Hepatocyte (in vitro differentiated cells): ENCODE measurements at regions not wholly inside any gene's neighbourhood (a gene's known extent, or its start where the extent isn't known, plus 50 kb on each side); places are given as distances from the start of the nearest gene placed in this dataset.

Source experiments
- DNase-seq: peaks from one replicate; pipeline ENCODE4 v3.0.0-alpha.2; 2016; ENCODE audit warnings: low spot score
- H2AFZ ChIP-seq: fragments of 200-600 bp; sonication (generic); 2 replicates; pipeline ENCODE4 v1.6.0; 2016; ENCODE audit warnings: antibody characterized with exemption, mild to moderate bottlenecking
- H3K27ac ChIP-seq: fragments of 200-600 bp; sonication (generic); 2 replicates; pipeline ENCODE4 v1.5.1; 2016; ENCODE audit warnings: mild to moderate bottlenecking
- H3K27me3 ChIP-seq: fragments of 200-600 bp; sonication (generic); 2 replicates; pipeline ENCODE4 v1.6.1; 2016
- H3K36me3 ChIP-seq: fragments of 200-600 bp; sonication (generic); replicated peaks from 2 replicates; pipeline ENCODE4 v1.5.1; 2016; ENCODE audit warnings: low read depth; ENCODE audit not compliant: insufficient read depth
- H3K4me1 ChIP-seq: fragments of 200-600 bp; sonication (generic); 2 replicates; pipeline ENCODE4 v1.5.1; 2016; ENCODE audit warnings: mild to moderate bottlenecking, moderate library complexity; ENCODE audit not compliant: insufficient read depth
- H3K4me2 ChIP-seq: fragments of 200-600 bp; sonication (generic); 2 replicates; pipeline ENCODE4 v1.6.0; 2016
- H3K4me3 ChIP-seq: fragments of 200-600 bp; sonication (generic); 2 replicates; pipeline ENCODE4 v1.5.1; 2016; ENCODE audit warnings: mild to moderate bottlenecking
- H3K79me2 ChIP-seq: fragments of 200-600 bp; sonication (generic); 2 replicates; pipeline ENCODE4 v1.6.0; 2017; ENCODE audit warnings: mild to moderate bottlenecking
- H3K9me2 ChIP-seq: fragments of 200-600 bp; sonication (generic); replicated peaks from 2 replicates; pipeline ENCODE4 v1.6.0; 2017; ENCODE audit warnings: mild to moderate bottlenecking; ENCODE audit not compliant: insufficient read depth
- H3K9me3 ChIP-seq: fragments of 200-600 bp; sonication (generic); 2 replicates; pipeline ENCODE4 v1.5.1; 2016; ENCODE audit warnings: low read depth, mild to moderate bottlenecking
- H4K20me1 ChIP-seq: fragments of 200-600 bp; sonication (generic); 2 replicates; pipeline ENCODE4 v1.6.0; 2016; ENCODE audit warnings: mild to moderate bottlenecking; ENCODE audit not compliant: insufficient read depth, poor library complexity, severe bottlenecking
- EZH2 ChIP-seq: fragments of 200-600 bp; sonication (generic); IDR thresholded peaks from 2 replicates; pipeline ENCODE4 v1.6.1; 2016; ENCODE audit warnings: antibody characterized with exemption, mild to moderate bottlenecking, borderline replicate concordance
- EZH2phosphoT487 ChIP-seq: fragments of 200-600 bp; sonication (generic); IDR thresholded peaks from one replicate; pipeline ENCODE4 v1.6.1; 2018; ENCODE audit warnings: antibody characterized with exemption, mild to moderate bottlenecking, low read depth, moderate library complexity; ENCODE audit not compliant: unreplicated experiment, severe bottlenecking
- WGBS: methylation state at CpG from one replicate; pipeline ENCODE4 v1.1.6; 2016; ENCODE audit warnings: low lambda C conversion rate; ENCODE audit errors: missing lambda C conversion rate; 5-methylcytosine and 5-hydroxymethylcytosine counted together
- TF ChIP-seq, protein P1 (sequence below): fragments of 200-600 bp; sonication (generic); IDR thresholded peaks from 2 replicates; pipeline ENCODE4 v1.5.1; 2016; ENCODE audit warnings: antibody characterized with exemption, mild to moderate bottlenecking; ENCODE audit not compliant: poor library complexity

DNA sequence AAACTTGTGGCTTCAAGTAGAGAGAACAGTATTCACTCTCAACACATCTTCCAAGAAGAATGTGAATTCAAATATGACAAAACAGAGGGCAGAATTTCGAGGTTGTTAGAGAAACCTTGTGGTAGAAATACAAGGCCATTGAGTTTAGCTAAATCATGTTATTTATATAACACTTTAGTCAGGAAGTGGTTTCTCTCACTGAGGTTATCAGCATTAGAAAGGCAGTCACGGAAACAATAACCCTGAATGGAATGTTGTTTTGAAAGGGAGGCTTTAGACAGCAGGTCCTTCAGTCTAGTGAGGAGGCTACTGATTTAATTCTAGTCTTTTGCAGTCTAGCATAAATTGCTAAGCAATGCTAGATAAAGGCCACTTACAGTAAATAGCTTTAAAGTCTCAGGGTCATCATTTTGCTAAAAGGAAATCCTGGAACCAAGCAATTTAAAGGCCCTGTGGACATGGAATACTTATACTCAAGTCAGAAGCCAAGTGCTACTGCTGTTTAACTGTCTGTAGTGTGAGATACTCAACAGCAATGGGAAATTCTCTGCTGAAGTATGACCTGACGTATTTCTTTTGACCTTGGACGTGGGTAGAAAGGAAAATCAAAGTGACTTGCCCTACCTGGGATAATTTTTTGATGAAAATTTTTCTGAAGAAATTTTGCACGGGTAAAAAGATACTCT, 89.0 kb upstream of the CHODL start:
- Histone ChIP-seq H3K79me2 (no peaks in the 10 kb centered on the region), H3K4me3 (no peak overlapping the region), H3K9me3 (no peaks in the 10 kb centered on the region), H4K20me1 (no peaks in the 10 kb centered on the region), H3K4me1 (no peaks in the 10 kb centered on the region), H3K4me2 (no peak overlapping the region), H3K9me2 (no peaks in the 10 kb centered on the region), H3K27ac (no peak overlapping the region), H2AFZ (no peak overlapping the region), H3K36me3 (no peaks in the 10 kb centered on the region), H3K27me3 (no peaks in the 10 kb centered on the region)
- WGBS, result 61% methylated on average over 5 of the region's 5 CpGs
- DNase-seq, result no peak
- no peak for TF ChIP-seq EZH2phosphoT487
- no peak for TF ChIP-seq EZH2
- TF ChIP-seq, protein P1, sequence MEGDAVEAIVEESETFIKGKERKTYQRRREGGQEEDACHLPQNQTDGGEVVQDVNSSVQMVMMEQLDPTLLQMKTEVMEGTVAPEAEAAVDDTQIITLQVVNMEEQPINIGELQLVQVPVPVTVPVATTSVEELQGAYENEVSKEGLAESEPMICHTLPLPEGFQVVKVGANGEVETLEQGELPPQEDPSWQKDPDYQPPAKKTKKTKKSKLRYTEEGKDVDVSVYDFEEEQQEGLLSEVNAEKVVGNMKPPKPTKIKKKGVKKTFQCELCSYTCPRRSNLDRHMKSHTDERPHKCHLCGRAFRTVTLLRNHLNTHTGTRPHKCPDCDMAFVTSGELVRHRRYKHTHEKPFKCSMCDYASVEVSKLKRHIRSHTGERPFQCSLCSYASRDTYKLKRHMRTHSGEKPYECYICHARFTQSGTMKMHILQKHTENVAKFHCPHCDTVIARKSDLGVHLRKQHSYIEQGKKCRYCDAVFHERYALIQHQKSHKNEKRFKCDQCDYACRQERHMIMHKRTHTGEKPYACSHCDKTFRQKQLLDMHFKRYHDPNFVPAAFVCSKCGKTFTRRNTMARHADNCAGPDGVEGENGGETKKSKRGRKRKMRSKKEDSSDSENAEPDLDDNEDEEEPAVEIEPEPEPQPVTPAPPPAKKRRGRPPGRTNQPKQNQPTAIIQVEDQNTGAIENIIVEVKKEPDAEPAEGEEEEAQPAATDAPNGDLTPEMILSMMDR, result no peak

DNA sequence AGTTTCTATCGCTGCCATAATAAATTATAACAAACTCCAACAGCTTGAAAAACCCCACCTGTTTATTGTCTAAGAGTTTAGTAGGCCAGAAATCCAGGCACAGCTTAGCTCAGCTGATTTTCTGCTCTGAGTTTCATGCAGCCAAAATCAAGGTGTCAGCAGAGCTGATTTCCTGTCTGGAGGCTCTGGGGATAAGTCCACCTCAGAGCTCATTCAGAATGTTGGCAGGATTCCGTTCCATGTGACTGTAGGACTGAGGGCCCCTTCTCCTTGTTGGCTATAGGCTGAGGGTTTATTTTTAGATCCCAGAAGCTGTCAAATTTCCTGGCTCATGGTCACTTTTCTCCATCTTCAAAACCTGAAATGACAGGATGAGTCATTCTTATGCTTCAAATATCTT, 91.6 kb upstream of the CHODL start:
- no peaks in the 10 kb centered on the region for H3K79me2 ChIP-seq
- DNase-seq, result no peak
- 79% methylated on average over 2 of the region's 2 CpGs for WGBS

DNA sequence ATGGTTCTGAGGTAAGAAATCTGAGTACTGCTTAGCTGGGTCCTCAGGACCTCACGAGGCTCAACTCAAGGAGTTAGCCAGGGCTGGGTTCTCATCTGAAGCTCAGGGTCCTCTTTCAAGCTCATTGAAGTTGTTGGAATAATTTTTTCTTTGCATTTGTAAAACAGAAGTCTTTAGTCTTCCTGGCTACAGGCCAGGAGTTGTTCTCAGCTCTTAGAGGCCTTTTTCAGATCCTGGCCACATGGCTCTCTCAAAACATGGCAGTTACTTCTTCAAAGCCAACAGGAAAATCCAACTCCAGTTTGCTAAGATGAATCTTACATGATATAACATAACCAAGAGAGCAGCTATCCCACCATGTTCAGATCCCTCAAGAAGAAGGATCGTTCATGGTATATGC, 92.3 kb upstream of the CHODL start:
- no peaks in the 10 kb centered on the region for H3K9me2 ChIP-seq
- H3K4me1 ChIP-seq, result no peaks in the 10 kb centered on the region
- H3K9me3 ChIP-seq, result no peaks in the 10 kb centered on the region
- H3K4me3 ChIP-seq, result no peak overlapping the region
- no peaks in the 10 kb centered on the region for H4K20me1 ChIP-seq
- WGBS, result 81% methylated on average over 2 of the region's 2 CpGs
- no peak for DNase-seq
- no peak overlapping the region for H2AFZ ChIP-seq
- no peaks in the 10 kb centered on the region for H3K79me2 ChIP-seq
- no peak overlapping the region for H3K4me2 ChIP-seq
- no peaks in the 10 kb centered on the region for H3K36me3 ChIP-seq
- no peak overlapping the region for H3K27ac ChIP-seq
- no peaks in the 10 kb centered on the region for H3K27me3 ChIP-seq
- TF ChIP-seq EZH2 (no peak), EZH2phosphoT487 (no peak)
- TF ChIP-seq, protein P1, result no peak

More for the DNA sequence above, 91.6 kb upstream of the CHODL start:
- no peak overlapping the region for H3K27ac ChIP-seq
- H3K9me3 ChIP-seq, result no peaks in the 10 kb centered on the region
- H3K4me3 ChIP-seq, result no peak overlapping the region
- no peak overlapping the region for H3K4me2 ChIP-seq
- no peaks in the 10 kb centered on the region for H3K9me2 ChIP-seq
- H3K27me3 ChIP-seq, result no peaks in the 10 kb centered on the region
- no peak for TF ChIP-seq EZH2phosphoT487
- no peak for TF ChIP-seq EZH2
- TF ChIP-seq, protein P1, result no peak
- H2AFZ ChIP-seq, result no peak overlapping the region
- H4K20me1 ChIP-seq, result no peaks in the 10 kb centered on the region
- no peaks in the 10 kb centered on the region for H3K36me3 ChIP-seq
- H3K4me1 ChIP-seq, result no peaks in the 10 kb centered on the region
